Fibroblast of peridontal ligament (primary cell): ENCODE measurements at regions not wholly inside any gene's neighbourhood (a gene's known extent, or its start where the extent isn't known, plus 50 kb on each side); places are given as distances from the start of the nearest gene placed in this dataset.
"Not testable (repeated sequence)": the region's sequence is repeated elsewhere in the genome, so short reads cannot be mapped to it uniquely, and the experiment has no call there.

Experiments used
- DNase-seq: peaks from one replicate; pipeline ENCODE4 v3.0.0-alpha.2; 2010; ENCODE audit errors: extremely low read depth

- DNase-seq = not testable (repeated sequence)
Measured at GRCh38 chr17:15802917-15803316, 70.8 kb downstream of the TBC1D26 start.

- DNase-seq = not testable (repeated sequence)
Measured at GRCh38 chr17:15806825-15807224, 74.7 kb downstream of the TBC1D26 start.

- not testable (repeated sequence) for DNase-seq
Measured at GRCh38 chr17:15813388-15813787, 81.3 kb downstream of the TBC1D26 start.

GRCh38 chr17:15814003-15814402, 81.9 kb downstream of the TBC1D26 start:
- DNase-seq = not testable (repeated sequence)

- DNase-seq = not testable (repeated sequence)
Measured at GRCh38 chr17:15817861-15818260, 85.8 kb downstream of the TBC1D26 start.

GRCh38 chr17:15822280-15822679, 90.2 kb downstream of the TBC1D26 start:
- DNase-seq = not testable (repeated sequence)

- DNase-seq = peak; percentile 72
Measured at GRCh38 chr17:15828727-15829314, 96.7 kb downstream of the TBC1D26 start.

- peak; percentile 26 for DNase-seq
Measured at GRCh38 chr17:15830221-15830620, 98.1 kb downstream of the TBC1D26 start.

GRCh38 chr17:15831182-15831581, 99.1 kb downstream of the TBC1D26 start:
- peak; percentile 21 for DNase-seq

GRCh38 chr17:15832921-15833480, 100.9 kb downstream of the TBC1D26 start:
- not testable (repeated sequence) for DNase-seq

GRCh38 chr17:15833890-15834289, 101.8 kb downstream of the TBC1D26 start:
- not testable (repeated sequence) for DNase-seq

GRCh38 chr17:15835481-15835880, 103.4 kb downstream of the TBC1D26 start:
- not testable (repeated sequence) for DNase-seq

GRCh38 chr17:15836249-15836982, 104.3 kb downstream of the TBC1D26 start:
- not testable (repeated sequence) for DNase-seq

GRCh38 chr17:15836991-15837390, 104.9 kb downstream of the TBC1D26 start:
- DNase-seq = not testable (repeated sequence)

GRCh38 chr17:15847447-15848229, 97.3 kb upstream of the ADORA2B start:
- DNase-seq = peak; percentile 46

- DNase-seq = peak; percentile 11
Measured at GRCh38 chr17:15849054-15849453, 95.9 kb upstream of the ADORA2B start.

GRCh38 chr17:15850071-15850470, 94.9 kb upstream of the ADORA2B start:
- not testable (repeated sequence) for DNase-seq

- peak; percentile 7 for DNase-seq
Measured at GRCh38 chr17:15850687-15851086, 94.2 kb upstream of the ADORA2B start.

GRCh38 chr17:15852863-15853262, 92.1 kb upstream of the ADORA2B start:
- not testable (repeated sequence) for DNase-seq

GRCh38 chr17:15856191-15856590, 88.7 kb upstream of the ADORA2B start:
- DNase-seq = not testable (repeated sequence)

- not testable (repeated sequence) for DNase-seq
Measured at GRCh38 chr17:15856745-15857144, 88.2 kb upstream of the ADORA2B start.

GRCh38 chr17:15858082-15858481, 86.8 kb upstream of the ADORA2B start:
- DNase-seq = not testable (repeated sequence)
